ENCODE measurements at regions not wholly inside any gene's neighbourhood (a gene's known extent, or its start where the extent isn't known, plus 50 kb on each side); places are given as distances from the start of the nearest gene placed in this dataset.

DNA sequence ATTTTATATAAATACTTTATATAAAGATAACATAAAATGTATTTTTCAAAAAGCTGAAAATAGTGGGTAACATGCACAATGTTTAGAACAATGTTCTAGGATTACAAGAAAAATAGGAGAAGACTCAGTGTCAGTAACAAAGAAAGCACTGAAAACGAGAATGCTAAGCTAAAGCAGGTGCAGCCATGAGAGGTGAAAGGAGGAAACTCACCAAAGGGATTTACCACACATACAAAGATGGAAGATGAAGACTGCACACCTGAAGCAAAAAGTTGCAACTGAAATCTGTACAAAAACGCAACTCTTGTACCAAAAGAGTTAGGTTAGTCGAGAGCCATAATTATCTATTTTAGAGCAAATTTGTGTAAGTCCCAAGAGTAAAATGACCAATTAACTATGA lies 1176.1 kb downstream of the LRFN5 start:
- TF ChIP-seq, protein P1, sequence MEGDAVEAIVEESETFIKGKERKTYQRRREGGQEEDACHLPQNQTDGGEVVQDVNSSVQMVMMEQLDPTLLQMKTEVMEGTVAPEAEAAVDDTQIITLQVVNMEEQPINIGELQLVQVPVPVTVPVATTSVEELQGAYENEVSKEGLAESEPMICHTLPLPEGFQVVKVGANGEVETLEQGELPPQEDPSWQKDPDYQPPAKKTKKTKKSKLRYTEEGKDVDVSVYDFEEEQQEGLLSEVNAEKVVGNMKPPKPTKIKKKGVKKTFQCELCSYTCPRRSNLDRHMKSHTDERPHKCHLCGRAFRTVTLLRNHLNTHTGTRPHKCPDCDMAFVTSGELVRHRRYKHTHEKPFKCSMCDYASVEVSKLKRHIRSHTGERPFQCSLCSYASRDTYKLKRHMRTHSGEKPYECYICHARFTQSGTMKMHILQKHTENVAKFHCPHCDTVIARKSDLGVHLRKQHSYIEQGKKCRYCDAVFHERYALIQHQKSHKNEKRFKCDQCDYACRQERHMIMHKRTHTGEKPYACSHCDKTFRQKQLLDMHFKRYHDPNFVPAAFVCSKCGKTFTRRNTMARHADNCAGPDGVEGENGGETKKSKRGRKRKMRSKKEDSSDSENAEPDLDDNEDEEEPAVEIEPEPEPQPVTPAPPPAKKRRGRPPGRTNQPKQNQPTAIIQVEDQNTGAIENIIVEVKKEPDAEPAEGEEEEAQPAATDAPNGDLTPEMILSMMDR (IDR thresholded peaks at IDR 0.05), result no peak
- TF ChIP-seq EZH2 (IDR thresholded peaks at IDR 0.05; ENCODE audit: borderline replicate concordance, insufficient read depth, low read depth, low read length, poor library complexity, severe bottlenecking), result no peak

All from B cell (primary cell).